A549 (cell line): ENCODE measurements at regions not wholly inside any gene's neighbourhood (a gene's known extent, or its start where the extent isn't known, plus 50 kb on each side); places are given as distances from the start of the nearest gene placed in this dataset.

Source experiments
- ATAC-seq, 2 experiments: fragments of 200-7000 bp in 1 of 2; fragments of >200 bp in 1 of 2; cut with Nextera tagmentation in 1 of 2; cut with Tn5 transposase in 1 of 2; 3 replicates each; pipeline versions ENCODE4 v1.8.0 to v1.9.1; 2018 to 2020; ENCODE audit warnings: mild to moderate bottlenecking in 1 of 2, moderate library complexity in 1 of 2
- CTCF ChIA-PET: fragments of 300-600 bp; sonication (Branson Sonifier 250); formaldehyde crosslinking; extraction: SDS; loops from one replicate; lab custom pipeline; 2021; ENCODE audit warnings: antibody characterized with exemption, inconsistent platforms; lab: Yijun Ruan, JAX
- POLR2A ChIA-PET: fragments of 350-600 bp; formaldehyde crosslinking; extraction: SDS; loops from one replicate; lab custom pipeline; 2021; ENCODE audit warnings: antibody characterized with exemption, inconsistent platforms; lab: Yijun Ruan, JAX
- DNase-seq, 2 experiments: peaks; one replicate each; pipeline versions ENCODE4 v3.0.0 to v3.0.0-alpha.2; 2011 to 2016; ENCODE audit warnings: low read depth in 1 of 2, low spot score in 1 of 2
- FAIRE-seq: peaks from 2 replicates; lab custom pipeline; 2011; peaks lifted over from hg19 to GRCh38; lab: Jason Lieb, UNC
- H3K27ac ChIP-seq, 2 experiments: fragments of >200 bp; sonication (Bioruptor Twin); formaldehyde crosslinking; 3 replicates each; pipeline ENCODE4 v1.5.1; 2016 to 2017
- H3K4me1 ChIP-seq: fragments of >200 bp; sonication (Bioruptor Twin); formaldehyde crosslinking; 3 replicates; pipeline ENCODE4 v1.6.1; 2016
- H3K4me2 ChIP-seq: fragments of >200 bp; sonication (Bioruptor Twin); formaldehyde crosslinking; 3 replicates; pipeline ENCODE4 v1.6.1; 2016
- H3K4me3 ChIP-seq: fragments of >200 bp; sonication (Bioruptor Twin); formaldehyde crosslinking; 3 replicates; pipeline ENCODE4 v1.5.1; 2016
- H3K9me3 ChIP-seq: fragments of >200 bp; sonication (Bioruptor Twin); formaldehyde crosslinking; 3 replicates; pipeline ENCODE4 v1.6.1; 2016
- BHLHE40 ChIP-seq: IDR thresholded peaks from 2 replicates; pipeline ENCODE4 v1.6.1; 2012; ENCODE audit warnings: low read depth, low read length, inconsistent platforms
- CBX8 ChIP-seq: fragments of 200-600 bp; sonication (generic); IDR thresholded peaks from 2 replicates; pipeline ENCODE4 v1.6.1; 2016
- CEBPB ChIP-seq, 2 experiments: fragments of >200 bp in 1 of 2; sonication (Bioruptor Twin) in 1 of 2; formaldehyde crosslinking in 1 of 2; IDR thresholded peaks; 2 replicates each; pipeline ENCODE4 v1.6.1; 2012 to 2016
- CHD2 ChIP-seq: fragments of 150-350 bp; IDR thresholded peaks from 2 replicates; pipeline ENCODE4 v1.6.1; 2014; ENCODE audit warnings: low read length; ENCODE audit not compliant: partially characterized antibody
- FOSB ChIP-seq: fragments of 250-450 bp; sonication (Bioruptor Pico); IDR thresholded peaks from 2 replicates; pipeline ENCODE4 v1.5.0; 2020; ENCODE audit warnings: mild to moderate bottlenecking, moderate library complexity
- GATA3 ChIP-seq: IDR thresholded peaks from 2 replicates; pipeline ENCODE4 v1.6.1; 2012; ENCODE audit warnings: borderline replicate concordance
- HDAC2 ChIP-seq: fragments of 200-600 bp; sonication (generic); IDR thresholded peaks from 2 replicates; pipeline ENCODE4 v1.6.1; 2016
- HMGXB4 ChIP-seq: fragments of 250-450 bp; sonication (Bioruptor Pico); IDR thresholded peaks from 2 replicates; pipeline ENCODE4 v1.5.0; 2021; ENCODE audit warnings: mild to moderate bottlenecking, moderate library complexity, borderline replicate concordance
- HOXB13 ChIP-seq: fragments of 250-450 bp; sonication (Bioruptor Pico); IDR thresholded peaks from 2 replicates; pipeline ENCODE4 v1.5.0; 2020; ENCODE audit warnings: low read depth, mild to moderate bottlenecking, moderate library complexity
- HOXB5 ChIP-seq: fragments of 250-450 bp; sonication (Bioruptor Pico); IDR thresholded peaks from 2 replicates; pipeline ENCODE4 v1.5.0; 2020; ENCODE audit warnings: mild to moderate bottlenecking, moderate library complexity
- JUNB ChIP-seq: fragments of >200 bp; sonication (Bioruptor Twin); formaldehyde crosslinking; IDR thresholded peaks from 2 replicates; pipeline ENCODE4 v1.6.1; 2016
- MAFK ChIP-seq: fragments of 450-650 bp; IDR thresholded peaks from 2 replicates; pipeline ENCODE4 v1.6.1; 2014; ENCODE audit not compliant: partially characterized antibody
- MAZ ChIP-seq: fragments of 150-350 bp; IDR thresholded peaks from 2 replicates; pipeline ENCODE4 v1.6.1; 2014; ENCODE audit warnings: antibody characterized with exemption, low read depth, low read length, borderline replicate concordance
- NFE2L2 ChIP-seq: fragments of 150-350 bp; conservative IDR thresholded peaks from 2 replicates; pipeline ENCODE4 v1.6.1; 2014; ENCODE audit warnings: low read length
- NR3C1 ChIP-seq: fragments of >200 bp; sonication (Bioruptor Twin); formaldehyde crosslinking; IDR thresholded peaks from 3 replicates; pipeline ENCODE4 v1.6.1; 2017
- PHF8 ChIP-seq: fragments of 200-600 bp; sonication (generic); IDR thresholded peaks from 2 replicates; pipeline ENCODE4 v1.6.1; 2016; ENCODE audit warnings: low read depth, mild to moderate bottlenecking, antibody characterized with exemption, moderate library complexity, borderline replicate concordance
- RAD21 ChIP-seq, 2 experiments: fragments of >200 bp in 1 of 2; sonication (Bioruptor Twin) in 1 of 2; formaldehyde crosslinking in 1 of 2; IDR thresholded peaks in 1 of 2; conservative IDR thresholded peaks in 1 of 2; 2 replicates in 1 of 2; 3 replicates in 1 of 2; pipeline ENCODE4 v1.6.1; 2012 to 2018; ENCODE audit warnings: inconsistent platforms in 1 of 2
- RFX5 ChIP-seq: fragments of 450-650 bp; IDR thresholded peaks from 2 replicates; pipeline ENCODE4 v1.7.1; 2014; ENCODE audit warnings: antibody characterized with exemption, mild to moderate bottlenecking, moderate library complexity
- SMC3 ChIP-seq: fragments of >200 bp; sonication (Bioruptor Twin); formaldehyde crosslinking; IDR thresholded peaks from 3 replicates; pipeline ENCODE4 v1.6.1; 2018; ENCODE audit warnings: inconsistent platforms
- SREBF2 ChIP-seq: fragments of 450-650 bp; IDR thresholded peaks from 2 replicates; pipeline ENCODE4 v1.6.1; 2014; ENCODE audit warnings: mild to moderate bottlenecking, moderate library complexity
- TFCP2L1 ChIP-seq: fragments of 250-450 bp; sonication (Bioruptor Pico); IDR thresholded peaks from 2 replicates; pipeline ENCODE4 v1.5.0; 2021; ENCODE audit warnings: mild to moderate bottlenecking
- TP53 ChIP-seq: fragments of 250-450 bp; sonication (Bioruptor Pico); IDR thresholded peaks from 2 replicates; pipeline ENCODE4 v1.5.0; 2021; ENCODE audit warnings: mild to moderate bottlenecking, moderate library complexity
- ZFP36 ChIP-seq: fragments of 450-650 bp; IDR thresholded peaks from 2 replicates; pipeline ENCODE4 v1.6.1; 2014; ENCODE audit warnings: borderline replicate concordance; ENCODE audit not compliant: partially characterized antibody
- WGBS: methylation state at CpG from one replicate; pipeline ENCODE4 v1.1.6; 2017; ENCODE audit errors: missing lambda C conversion rate; 5-methylcytosine and 5-hydroxymethylcytosine counted together
- TF ChIP-seq, protein P1 (sequence below): fragments of >200 bp; sonication (Bioruptor Twin); formaldehyde crosslinking; IDR thresholded peaks from 3 replicates; pipeline ENCODE4 v1.5.1; 2016
- TF ChIP-seq, protein P2 (sequence below): fragments of 200-600 bp; sonication (generic); IDR thresholded peaks from 2 replicates; pipeline ENCODE4 v1.6.1; 2016; ENCODE audit warnings: antibody characterized with exemption, mild to moderate bottlenecking, moderate library complexity
- TF ChIP-seq, protein P3 (sequence below): fragments of >200 bp; sonication (Bioruptor Twin); formaldehyde crosslinking; IDR thresholded peaks from 3 replicates; pipeline ENCODE4 v1.6.1; 2016

- TF ChIP-seq, protein P1, sequence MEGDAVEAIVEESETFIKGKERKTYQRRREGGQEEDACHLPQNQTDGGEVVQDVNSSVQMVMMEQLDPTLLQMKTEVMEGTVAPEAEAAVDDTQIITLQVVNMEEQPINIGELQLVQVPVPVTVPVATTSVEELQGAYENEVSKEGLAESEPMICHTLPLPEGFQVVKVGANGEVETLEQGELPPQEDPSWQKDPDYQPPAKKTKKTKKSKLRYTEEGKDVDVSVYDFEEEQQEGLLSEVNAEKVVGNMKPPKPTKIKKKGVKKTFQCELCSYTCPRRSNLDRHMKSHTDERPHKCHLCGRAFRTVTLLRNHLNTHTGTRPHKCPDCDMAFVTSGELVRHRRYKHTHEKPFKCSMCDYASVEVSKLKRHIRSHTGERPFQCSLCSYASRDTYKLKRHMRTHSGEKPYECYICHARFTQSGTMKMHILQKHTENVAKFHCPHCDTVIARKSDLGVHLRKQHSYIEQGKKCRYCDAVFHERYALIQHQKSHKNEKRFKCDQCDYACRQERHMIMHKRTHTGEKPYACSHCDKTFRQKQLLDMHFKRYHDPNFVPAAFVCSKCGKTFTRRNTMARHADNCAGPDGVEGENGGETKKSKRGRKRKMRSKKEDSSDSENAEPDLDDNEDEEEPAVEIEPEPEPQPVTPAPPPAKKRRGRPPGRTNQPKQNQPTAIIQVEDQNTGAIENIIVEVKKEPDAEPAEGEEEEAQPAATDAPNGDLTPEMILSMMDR, result no peak
- TF ChIP-seq JUNB, result no peak
Observed at GRCh38 chr11:23370580-23371275, 510.5 kb upstream of the CCDC179 start (continued).

DNA sequence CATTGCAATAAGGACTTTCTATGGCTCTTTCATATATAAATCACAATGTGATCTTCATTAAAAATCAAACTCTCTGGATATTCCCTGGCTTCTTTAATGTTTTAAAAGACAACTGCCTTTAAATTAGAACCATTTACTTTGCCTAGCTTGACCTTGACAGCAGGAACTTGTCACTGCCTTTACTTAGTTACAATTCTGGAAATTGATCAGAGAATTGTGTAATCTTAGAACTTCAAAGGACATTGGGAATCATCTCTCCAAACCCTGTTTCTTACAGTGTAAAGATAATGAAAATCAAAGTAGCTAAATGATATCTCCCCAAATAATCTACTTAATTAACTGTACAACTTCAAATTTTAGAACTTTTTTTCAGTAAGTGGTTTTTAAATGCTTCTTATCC is 517.6 kb upstream of the CCDC179 start:
- TF ChIP-seq SMC3, result no peak
- TF ChIP-seq TP53 (CRISPR knock-in tag), result no peak
- no peak for TF ChIP-seq HMGXB4 (CRISPR knock-in tag)
- TF ChIP-seq ZFP36, result no peak
- no peak for TF ChIP-seq RFX5
- no peak for TF ChIP-seq BHLHE40
- TF ChIP-seq HOXB13 (CRISPR knock-in tag), result no peak
- TF ChIP-seq PHF8, result no peak
- no peak for TF ChIP-seq FOSB (CRISPR knock-in tag)
- no peak for TF ChIP-seq MAFK
- TF ChIP-seq CEBPB (IDR thresholded peaks at IDR 0.05), result no peak
- no peak for TF ChIP-seq NR3C1
- no peak for TF ChIP-seq CHD2
- TF ChIP-seq NFE2L2, result no peak
- no peak for TF ChIP-seq RAD21 (conservative IDR thresholded peaks at IDR 0.05 in 1 of 2, IDR thresholded peaks at IDR 0.05 in 1 of 2)
- TF ChIP-seq, all 56 proteins: peak for 0
- H3K27ac ChIP-seq, result no peak overlapping the region
- no peak for ATAC-seq
- H3K4me3 ChIP-seq, result no peak overlapping the region
- FAIRE-seq, result no peak
- ChIA-PET POLR2A (no interaction called here), CTCF (no interaction called here)
- no peak overlapping the region for H3K4me2 ChIP-seq
- H3K4me1 ChIP-seq, result no peaks in the 10 kb centered on the region
- no peak for DNase-seq
- no peaks in the 10 kb centered on the region for H3K9me3 ChIP-seq

GRCh38 chr11:23391031-23391430 is 530.8 kb upstream of the CCDC179 start:
- ChIA-PET POLR2A (no interaction called here), CTCF (no interaction called here)
- TF ChIP-seq SREBF2, result no peak
- TF ChIP-seq, protein P2, sequence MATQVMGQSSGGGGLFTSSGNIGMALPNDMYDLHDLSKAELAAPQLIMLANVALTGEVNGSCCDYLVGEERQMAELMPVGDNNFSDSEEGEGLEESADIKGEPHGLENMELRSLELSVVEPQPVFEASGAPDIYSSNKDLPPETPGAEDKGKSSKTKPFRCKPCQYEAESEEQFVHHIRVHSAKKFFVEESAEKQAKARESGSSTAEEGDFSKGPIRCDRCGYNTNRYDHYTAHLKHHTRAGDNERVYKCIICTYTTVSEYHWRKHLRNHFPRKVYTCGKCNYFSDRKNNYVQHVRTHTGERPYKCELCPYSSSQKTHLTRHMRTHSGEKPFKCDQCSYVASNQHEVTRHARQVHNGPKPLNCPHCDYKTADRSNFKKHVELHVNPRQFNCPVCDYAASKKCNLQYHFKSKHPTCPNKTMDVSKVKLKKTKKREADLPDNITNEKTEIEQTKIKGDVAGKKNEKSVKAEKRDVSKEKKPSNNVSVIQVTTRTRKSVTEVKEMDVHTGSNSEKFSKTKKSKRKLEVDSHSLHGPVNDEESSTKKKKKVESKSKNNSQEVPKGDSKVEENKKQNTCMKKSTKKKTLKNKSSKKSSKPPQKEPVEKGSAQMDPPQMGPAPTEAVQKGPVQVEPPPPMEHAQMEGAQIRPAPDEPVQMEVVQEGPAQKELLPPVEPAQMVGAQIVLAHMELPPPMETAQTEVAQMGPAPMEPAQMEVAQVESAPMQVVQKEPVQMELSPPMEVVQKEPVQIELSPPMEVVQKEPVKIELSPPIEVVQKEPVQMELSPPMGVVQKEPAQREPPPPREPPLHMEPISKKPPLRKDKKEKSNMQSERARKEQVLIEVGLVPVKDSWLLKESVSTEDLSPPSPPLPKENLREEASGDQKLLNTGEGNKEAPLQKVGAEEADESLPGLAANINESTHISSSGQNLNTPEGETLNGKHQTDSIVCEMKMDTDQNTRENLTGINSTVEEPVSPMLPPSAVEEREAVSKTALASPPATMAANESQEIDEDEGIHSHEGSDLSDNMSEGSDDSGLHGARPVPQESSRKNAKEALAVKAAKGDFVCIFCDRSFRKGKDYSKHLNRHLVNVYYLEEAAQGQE, result no peak
- TF ChIP-seq MAZ, result no peak
- TF ChIP-seq, protein P3, sequence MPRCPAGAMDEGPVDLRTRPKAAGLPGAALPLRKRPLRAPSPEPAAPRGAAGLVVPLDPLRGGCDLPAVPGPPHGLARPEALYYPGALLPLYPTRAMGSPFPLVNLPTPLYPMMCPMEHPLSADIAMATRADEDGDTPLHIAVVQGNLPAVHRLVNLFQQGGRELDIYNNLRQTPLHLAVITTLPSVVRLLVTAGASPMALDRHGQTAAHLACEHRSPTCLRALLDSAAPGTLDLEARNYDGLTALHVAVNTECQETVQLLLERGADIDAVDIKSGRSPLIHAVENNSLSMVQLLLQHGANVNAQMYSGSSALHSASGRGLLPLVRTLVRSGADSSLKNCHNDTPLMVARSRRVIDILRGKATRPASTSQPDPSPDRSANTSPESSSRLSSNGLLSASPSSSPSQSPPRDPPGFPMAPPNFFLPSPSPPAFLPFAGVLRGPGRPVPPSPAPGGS, result no peak
- no peak for TF ChIP-seq HOXB5
- TF ChIP-seq TFCP2L1 (CRISPR knock-in tag), result no peak
- no peak for TF ChIP-seq CBX8
- TF ChIP-seq HDAC2, result no peak
- no peak for TF ChIP-seq GATA3
- TF ChIP-seq RFX5, result no peak
- DNase-seq (no peak), FAIRE-seq (no peak), ATAC-seq (no peak)
- Histone ChIP-seq H3K4me2 (no peak overlapping the region), H3K4me1 (no peaks in the 10 kb centered on the region), H3K4me3 (no peak overlapping the region), H3K27ac (no peak overlapping the region), H3K9me3 (no peaks in the 10 kb centered on the region)
- WGBS, result 57% methylated on average over 2 of the region's 2 CpGs
